Peyer's patch (tissue), 4 donors: ENCODE measurements at regions not wholly inside any gene's neighbourhood (a gene's known extent, or its start where the extent isn't known, plus 50 kb on each side); places are given as distances from the start of the nearest gene placed in this dataset.

Experiments used
- CTCF ChIP-seq, 6 experiments: fragments of 450-650 bp in 4 of 6; fragments of 200-600 bp in 2 of 6; sonication (generic) in 1 of 6; IDR thresholded peaks; one replicate each; pipeline ENCODE4 v1.5.1; 2017 to 2019; ENCODE audit warnings: antibody characterized with exemption in 6 of 6, mild to moderate bottlenecking in 3 of 6, moderate library complexity in 1 of 6
- POLR2A ChIP-seq, 2 donors: fragments of 450-650 bp; IDR thresholded peaks; one replicate each; pipeline ENCODE4 v1.5.1; 2017; ENCODE audit warnings: antibody characterized with exemption in 2 of 2, mild to moderate bottlenecking in 2 of 2, moderate library complexity in 2 of 2

GRCh38 chr11:113604186-113604585 lies 101.9 kb downstream of the TMPRSS5 start:
- TF ChIP-seq CTCF (IDR thresholded peaks at IDR 0.05), result no peak
- TF ChIP-seq POLR2A (IDR thresholded peaks at IDR 0.05), result no peak
